Endothelial cell of umbilical vein (primary cell): ENCODE measurements at regions not wholly inside any gene's neighbourhood (a gene's known extent, or its start where the extent isn't known, plus 50 kb on each side); places are given as distances from the start of the nearest gene placed in this dataset.

ENCODE experiments used
- BruUV-seq: library from RNA; stranded (reverse); fragments of 400-500 nt; replicated peaks from 2 replicates; lab custom pipeline; 2021; lab: Mats Ljungman, UMichigan
- CTCF ChIA-PET: fragments of 300-600, 350-600 bp; sonication (Branson Sonifier 250); formaldehyde crosslinking; loops from one replicate; lab custom pipeline; 2021; ENCODE audit warnings: antibody characterized with exemption, inconsistent platforms; lab: Charles Lee
- POLR2A ChIA-PET: fragments of 300-600, 350-600 bp; sonication (Branson Sonifier 250); formaldehyde crosslinking; loops from one replicate; lab custom pipeline; 2021; ENCODE audit warnings: antibody characterized with exemption, inconsistent platforms; lab: Charles Lee
- DNase-seq: peaks from one replicate; pipeline ENCODE4 v3.0.0-alpha.2; 2011; ENCODE audit warnings: low read depth, low spot score
- FAIRE-seq: peaks from 2 replicates; lab custom pipeline; 2011; peaks lifted over from hg19 to GRCh38; lab: Jason Lieb, UNC
- H2AFZ ChIP-seq: 2 replicates; pipeline ENCODE4 v1.6.0; 2012; ENCODE audit warnings: low read depth, low read length, control low read depth, inconsistent platforms
- H3K27ac ChIP-seq: 2 replicates; pipeline ENCODE4 v1.5.1; 2011; ENCODE audit warnings: low read depth, mild to moderate bottlenecking, control low read depth, low read length, moderate library complexity; ENCODE audit not compliant: insufficient read depth
- H3K27me3 ChIP-seq, 2 experiments: 2 replicates each; pipeline versions ENCODE4 v1.6.0 to v1.6.1; 2011; ENCODE audit warnings: low read length in 2 of 2, mixed read lengths in 1 of 2; ENCODE audit not compliant: control insufficient read depth in 2 of 2, insufficient read depth in 2 of 2
- H3K36me3 ChIP-seq, 2 experiments: 2 replicates in 1 of 2; 3 replicates in 1 of 2; pipeline ENCODE4 v1.5.1; 2011; ENCODE audit warnings: low read length in 2 of 2, mild to moderate bottlenecking in 1 of 2, moderate library complexity in 1 of 2; ENCODE audit not compliant: control insufficient read depth in 2 of 2, insufficient read depth in 2 of 2; ENCODE audit errors: extremely low read depth in 1 of 2
- H3K4me1 ChIP-seq: 3 replicates; pipeline ENCODE4 v1.5.1; 2011; ENCODE audit warnings: mild to moderate bottlenecking, low read length; ENCODE audit not compliant: control insufficient read depth, insufficient read depth; ENCODE audit errors: extremely low read depth
- H3K4me2 ChIP-seq: 2 replicates; pipeline ENCODE4 v1.6.1; 2011; ENCODE audit warnings: low read length, control low read depth, mixed read lengths; ENCODE audit not compliant: insufficient read depth
- H3K4me3 ChIP-seq, 3 experiments: fragments of 200-600 bp in 1 of 3; sonication (generic), shearing (Covaris generic) in 1 of 3; replicated peaks in 1 of 3; 2 replicates each; pipeline ENCODE4 v1.5.1; 2011 to 2016; ENCODE audit warnings: control low read depth in 3 of 3, low read length in 3 of 3, mild to moderate bottlenecking in 2 of 3, inconsistent platforms in 1 of 3, low read depth in 1 of 3, moderate library complexity in 1 of 3; ENCODE audit not compliant: insufficient read depth in 1 of 3
- H3K79me2 ChIP-seq: 2 replicates; pipeline ENCODE4 v1.6.0; 2012; ENCODE audit warnings: low read length, inconsistent platforms; ENCODE audit not compliant: control insufficient read depth, insufficient read depth
- H3K9ac ChIP-seq: replicated peaks from 2 replicates; pipeline ENCODE3; 2011; ENCODE audit warnings: low read length, control low read depth; ENCODE audit not compliant: insufficient read depth; ENCODE audit errors: extremely low read depth
- H3K9me1 ChIP-seq: replicated peaks from 3 replicates; pipeline ENCODE4 v1.6.0; 2011; ENCODE audit warnings: mild to moderate bottlenecking, low read length; ENCODE audit not compliant: control insufficient read depth, insufficient read depth; ENCODE audit errors: extremely low read depth
- H3K9me3 ChIP-seq: replicated peaks from 2 replicates; pipeline ENCODE4 v1.5.1; 2012; ENCODE audit warnings: low read length, inconsistent platforms; ENCODE audit not compliant: control insufficient read depth, insufficient read depth
- H4K20me1 ChIP-seq: replicated peaks from 2 replicates; pipeline ENCODE3; 2011; ENCODE audit warnings: mild to moderate bottlenecking, low read length; ENCODE audit not compliant: control insufficient read depth, insufficient read depth; ENCODE audit errors: extremely low read depth
- EZH2 ChIP-seq: IDR thresholded peaks from 2 replicates; pipeline ENCODE4 v1.6.1; 2012; ENCODE audit warnings: borderline replicate concordance, low read depth, mild to moderate bottlenecking, moderate library complexity, low read length, inconsistent platforms; ENCODE audit not compliant: severe bottlenecking
- FOS ChIP-seq: IDR thresholded peaks from 2 replicates; pipeline ENCODE4 v1.6.1; 2011; ENCODE audit warnings: mild to moderate bottlenecking, low read length, moderate library complexity, borderline replicate concordance; ENCODE audit not compliant: insufficient read depth
- GATA2 ChIP-seq: IDR thresholded peaks from 2 replicates; pipeline ENCODE4 v1.7.0; 2011; ENCODE audit warnings: low read depth, mild to moderate bottlenecking, moderate library complexity, mixed read lengths, low read length; ENCODE audit not compliant: insufficient read length, insufficient read depth
- JUN ChIP-seq: IDR thresholded peaks from 2 replicates; pipeline ENCODE4 v1.6.1; 2011; ENCODE audit warnings: borderline replicate concordance, low read depth; ENCODE audit not compliant: insufficient read length, insufficient read depth
- dilution Hi-C: fragments of 300-500 bp; cut with MboI; formaldehyde crosslinking; loops from one replicate; pipeline ENCODE4 v1.15.0; 2019; ENCODE audit warnings: low sequenced_read_pairs; ENCODE audit not compliant: extremely low pct_ligation_motif_present
- intact Hi-C: fragments of 100-400 bp; cut with micrococcal nuclease; formaldehyde crosslinking; loops from one replicate; pipeline ENCODE4 v1.10.0; 2022
- TF ChIP-seq, protein P1 (sequence below): IDR thresholded peaks from 2 replicates; pipeline ENCODE4 v1.6.1; 2011; ENCODE audit not compliant: insufficient read depth, insufficient read length
- TF ChIP-seq, protein P2 (sequence below), 2 donors: IDR thresholded peaks; 1 replicate in 1 of 2; 2 replicates in 1 of 2; pipeline ENCODE4 v1.5.1; 2011; ENCODE audit warnings: low read length in 2 of 2, mild to moderate bottlenecking in 2 of 2, moderate library complexity in 2 of 2, control low read depth in 1 of 2, inconsistent platforms in 1 of 2, low read depth in 1 of 2; ENCODE audit not compliant: insufficient read depth in 1 of 2; ENCODE audit errors: extremely low read depth in 1 of 2

DNA sequence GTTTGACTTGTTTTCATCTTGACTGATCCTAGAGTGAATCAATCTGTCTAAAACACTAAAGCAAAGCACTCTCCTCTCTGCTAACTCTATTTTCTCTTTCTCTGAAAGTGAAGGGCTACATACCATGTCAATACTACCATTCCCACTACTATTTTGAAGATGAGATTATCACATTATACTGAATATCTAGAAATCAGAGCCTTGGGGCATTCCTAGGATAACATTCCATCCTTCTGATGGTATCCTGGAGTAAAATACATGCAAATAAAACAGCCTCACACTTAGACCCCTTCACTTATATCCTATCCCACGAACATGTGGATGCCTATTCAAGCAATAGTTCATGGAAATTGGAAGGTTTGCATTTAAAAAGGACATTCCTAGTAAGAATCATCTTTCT, 309.3 kb upstream of the ACTBL2 start:
- Histone ChIP-seq H3K27ac (no peak overlapping the region), H3K4me2 (no peak overlapping the region), H3K4me3 (no peak overlapping the region), H3K9me3 (no peaks in the 10 kb centered on the region), H3K9me1 (no peaks in the 10 kb centered on the region), H3K9ac (no peak overlapping the region), H2AFZ (no peak overlapping the region), H3K36me3 (no peaks in the 10 kb centered on the region), H4K20me1 (no peaks in the 10 kb centered on the region), H3K79me2 (no peaks in the 10 kb centered on the region), H3K27me3 (no peaks in the 10 kb centered on the region), H3K4me1 (no peaks in the 10 kb centered on the region)
- DNase-seq (no peak), FAIRE-seq (no peak)
- TF ChIP-seq, protein P1, sequence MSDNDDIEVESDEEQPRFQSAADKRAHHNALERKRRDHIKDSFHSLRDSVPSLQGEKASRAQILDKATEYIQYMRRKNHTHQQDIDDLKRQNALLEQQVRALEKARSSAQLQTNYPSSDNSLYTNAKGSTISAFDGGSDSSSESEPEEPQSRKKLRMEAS = no peak
- TF ChIP-seq JUN (no peak), EZH2 (no peak), FOS (no peak), GATA2 (no peak)
- TF ChIP-seq, protein P2, sequence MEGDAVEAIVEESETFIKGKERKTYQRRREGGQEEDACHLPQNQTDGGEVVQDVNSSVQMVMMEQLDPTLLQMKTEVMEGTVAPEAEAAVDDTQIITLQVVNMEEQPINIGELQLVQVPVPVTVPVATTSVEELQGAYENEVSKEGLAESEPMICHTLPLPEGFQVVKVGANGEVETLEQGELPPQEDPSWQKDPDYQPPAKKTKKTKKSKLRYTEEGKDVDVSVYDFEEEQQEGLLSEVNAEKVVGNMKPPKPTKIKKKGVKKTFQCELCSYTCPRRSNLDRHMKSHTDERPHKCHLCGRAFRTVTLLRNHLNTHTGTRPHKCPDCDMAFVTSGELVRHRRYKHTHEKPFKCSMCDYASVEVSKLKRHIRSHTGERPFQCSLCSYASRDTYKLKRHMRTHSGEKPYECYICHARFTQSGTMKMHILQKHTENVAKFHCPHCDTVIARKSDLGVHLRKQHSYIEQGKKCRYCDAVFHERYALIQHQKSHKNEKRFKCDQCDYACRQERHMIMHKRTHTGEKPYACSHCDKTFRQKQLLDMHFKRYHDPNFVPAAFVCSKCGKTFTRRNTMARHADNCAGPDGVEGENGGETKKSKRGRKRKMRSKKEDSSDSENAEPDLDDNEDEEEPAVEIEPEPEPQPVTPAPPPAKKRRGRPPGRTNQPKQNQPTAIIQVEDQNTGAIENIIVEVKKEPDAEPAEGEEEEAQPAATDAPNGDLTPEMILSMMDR (IDR thresholded peaks at IDR 0.05; ENCODE audit: extremely low read depth in 1 of 2, insufficient read depth in 1 of 2, low read depth in 1 of 2, low read length in 2 of 2) = no peak
- dilution Hi-C loops = loop anchor here (25.0 kb wide), 1 partner anchor 670 kb away; the partner anchor contains the start of gene PLK2
- CTCF ChIA-PET = no interaction called here
- intact Hi-C loops = no loop called here
- BruUV-seq = no TSS peak
- POLR2A ChIA-PET = no interaction called here
